ENCODE measurements at regions not wholly inside any gene's neighbourhood (a gene's known extent, or its start where the extent isn't known, plus 50 kb on each side); places are given as distances from the start of the nearest gene placed in this dataset.

DNA sequence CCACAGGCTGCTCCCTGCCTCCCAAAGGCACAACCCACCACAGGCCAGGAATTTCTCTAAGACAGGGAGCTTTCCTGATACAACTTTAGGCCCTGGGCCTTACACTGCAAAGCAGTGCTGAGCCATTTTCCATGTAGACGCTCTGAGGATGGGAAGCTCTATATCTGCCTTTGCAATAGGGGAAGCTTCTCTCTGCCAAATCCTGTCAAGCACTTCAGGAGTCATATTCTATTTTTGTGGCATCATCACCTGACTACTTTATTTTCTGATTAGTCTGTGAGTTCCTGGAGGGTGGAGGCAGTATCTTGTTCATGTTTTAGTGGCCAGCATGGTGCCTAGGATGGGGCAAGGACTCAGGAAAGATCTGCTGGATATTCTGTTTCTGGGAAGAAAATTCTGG is 382.0 kb downstream of the ZNF536 start:
- TF ChIP-seq, protein P1, sequence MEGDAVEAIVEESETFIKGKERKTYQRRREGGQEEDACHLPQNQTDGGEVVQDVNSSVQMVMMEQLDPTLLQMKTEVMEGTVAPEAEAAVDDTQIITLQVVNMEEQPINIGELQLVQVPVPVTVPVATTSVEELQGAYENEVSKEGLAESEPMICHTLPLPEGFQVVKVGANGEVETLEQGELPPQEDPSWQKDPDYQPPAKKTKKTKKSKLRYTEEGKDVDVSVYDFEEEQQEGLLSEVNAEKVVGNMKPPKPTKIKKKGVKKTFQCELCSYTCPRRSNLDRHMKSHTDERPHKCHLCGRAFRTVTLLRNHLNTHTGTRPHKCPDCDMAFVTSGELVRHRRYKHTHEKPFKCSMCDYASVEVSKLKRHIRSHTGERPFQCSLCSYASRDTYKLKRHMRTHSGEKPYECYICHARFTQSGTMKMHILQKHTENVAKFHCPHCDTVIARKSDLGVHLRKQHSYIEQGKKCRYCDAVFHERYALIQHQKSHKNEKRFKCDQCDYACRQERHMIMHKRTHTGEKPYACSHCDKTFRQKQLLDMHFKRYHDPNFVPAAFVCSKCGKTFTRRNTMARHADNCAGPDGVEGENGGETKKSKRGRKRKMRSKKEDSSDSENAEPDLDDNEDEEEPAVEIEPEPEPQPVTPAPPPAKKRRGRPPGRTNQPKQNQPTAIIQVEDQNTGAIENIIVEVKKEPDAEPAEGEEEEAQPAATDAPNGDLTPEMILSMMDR (conservative IDR thresholded peaks at IDR 0.05; ENCODE audit: low read depth in 2 of 2) = no peak
- TF ChIP-seq POLR2AphosphoS5 (IDR thresholded peaks at IDR 0.05; ENCODE audit: low read depth) (no peak), EZH2 (IDR thresholded peaks at IDR 0.05; ENCODE audit: low read depth, unreplicated experiment) (no peak), STAT1 (IDR thresholded peaks at IDR 0.05; ENCODE audit: unreplicated experiment) (no peak), CREB1 (CRISPR knock-in tag; IDR thresholded peaks at IDR 0.05; ENCODE audit: low read depth) (no peak), EZH2phosphoT487 (IDR thresholded peaks at IDR 0.05; ENCODE audit: unreplicated experiment) (no peak)
- TF ChIP-seq, protein P2, sequence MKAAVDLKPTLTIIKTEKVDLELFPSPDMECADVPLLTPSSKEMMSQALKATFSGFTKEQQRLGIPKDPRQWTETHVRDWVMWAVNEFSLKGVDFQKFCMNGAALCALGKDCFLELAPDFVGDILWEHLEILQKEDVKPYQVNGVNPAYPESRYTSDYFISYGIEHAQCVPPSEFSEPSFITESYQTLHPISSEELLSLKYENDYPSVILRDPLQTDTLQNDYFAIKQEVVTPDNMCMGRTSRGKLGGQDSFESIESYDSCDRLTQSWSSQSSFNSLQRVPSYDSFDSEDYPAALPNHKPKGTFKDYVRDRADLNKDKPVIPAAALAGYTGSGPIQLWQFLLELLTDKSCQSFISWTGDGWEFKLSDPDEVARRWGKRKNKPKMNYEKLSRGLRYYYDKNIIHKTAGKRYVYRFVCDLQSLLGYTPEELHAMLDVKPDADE (IDR thresholded peaks at IDR 0.05) = no peak
- TF ChIP-seq, protein P3, sequence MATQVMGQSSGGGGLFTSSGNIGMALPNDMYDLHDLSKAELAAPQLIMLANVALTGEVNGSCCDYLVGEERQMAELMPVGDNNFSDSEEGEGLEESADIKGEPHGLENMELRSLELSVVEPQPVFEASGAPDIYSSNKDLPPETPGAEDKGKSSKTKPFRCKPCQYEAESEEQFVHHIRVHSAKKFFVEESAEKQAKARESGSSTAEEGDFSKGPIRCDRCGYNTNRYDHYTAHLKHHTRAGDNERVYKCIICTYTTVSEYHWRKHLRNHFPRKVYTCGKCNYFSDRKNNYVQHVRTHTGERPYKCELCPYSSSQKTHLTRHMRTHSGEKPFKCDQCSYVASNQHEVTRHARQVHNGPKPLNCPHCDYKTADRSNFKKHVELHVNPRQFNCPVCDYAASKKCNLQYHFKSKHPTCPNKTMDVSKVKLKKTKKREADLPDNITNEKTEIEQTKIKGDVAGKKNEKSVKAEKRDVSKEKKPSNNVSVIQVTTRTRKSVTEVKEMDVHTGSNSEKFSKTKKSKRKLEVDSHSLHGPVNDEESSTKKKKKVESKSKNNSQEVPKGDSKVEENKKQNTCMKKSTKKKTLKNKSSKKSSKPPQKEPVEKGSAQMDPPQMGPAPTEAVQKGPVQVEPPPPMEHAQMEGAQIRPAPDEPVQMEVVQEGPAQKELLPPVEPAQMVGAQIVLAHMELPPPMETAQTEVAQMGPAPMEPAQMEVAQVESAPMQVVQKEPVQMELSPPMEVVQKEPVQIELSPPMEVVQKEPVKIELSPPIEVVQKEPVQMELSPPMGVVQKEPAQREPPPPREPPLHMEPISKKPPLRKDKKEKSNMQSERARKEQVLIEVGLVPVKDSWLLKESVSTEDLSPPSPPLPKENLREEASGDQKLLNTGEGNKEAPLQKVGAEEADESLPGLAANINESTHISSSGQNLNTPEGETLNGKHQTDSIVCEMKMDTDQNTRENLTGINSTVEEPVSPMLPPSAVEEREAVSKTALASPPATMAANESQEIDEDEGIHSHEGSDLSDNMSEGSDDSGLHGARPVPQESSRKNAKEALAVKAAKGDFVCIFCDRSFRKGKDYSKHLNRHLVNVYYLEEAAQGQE (IDR thresholded peaks at IDR 0.05; ENCODE audit: unreplicated experiment) = no peak
